Activated effector memory CD4-positive, alpha-beta T cell treated with anti-CD3 and anti-CD28 coated beads, Interleukin-2, amount 50 U/mL, for 16 hours (primary cell): ENCODE measurements at regions not wholly inside any gene's neighbourhood (a gene's known extent, or its start where the extent isn't known, plus 50 kb on each side); places are given as distances from the start of the nearest gene placed in this dataset.

Experiments
- DNase-seq: peaks from one replicate; pipeline ENCODE4 v3.0.0-alpha.2; 2020

GRCh38 chr6:134477991-134478635, 160.2 kb upstream of the SGK1 start:
- no peak for DNase-seq

GRCh38 chr6:134474955-134475354, 157.0 kb upstream of the SGK1 start:
- no peak for DNase-seq

- no peak for DNase-seq
These were observed 154.7 kb upstream of the SGK1 start for GRCh38 chr6:134472661-134473060.

GRCh38 chr6:134472046-134472445, 154.1 kb upstream of the SGK1 start:
- no peak for DNase-seq

GRCh38 chr6:134470457-134470975, 152.6 kb upstream of the SGK1 start:
- DNase-seq, result no peak

GRCh38 chr6:134469702-134470456, 152.0 kb upstream of the SGK1 start:
- no peak for DNase-seq

GRCh38 chr6:134468633-134469032, 150.7 kb upstream of the SGK1 start:
- DNase-seq, result no peak

- no peak for DNase-seq
These were observed 149.7 kb upstream of the SGK1 start for GRCh38 chr6:134467620-134468019.

GRCh38 chr6:134466771-134467525, 149.0 kb upstream of the SGK1 start:
- no peak for DNase-seq

- DNase-seq, result no peak
These were observed 146.9 kb upstream of the SGK1 start for GRCh38 chr6:134464690-134465411.

GRCh38 chr6:134458857-134459657, 141.1 kb upstream of the SGK1 start:
- no peak for DNase-seq

- no peak for DNase-seq
These were observed 140.0 kb upstream of the SGK1 start for GRCh38 chr6:134457941-134458340.

GRCh38 chr6:134456226-134456625, 138.3 kb upstream of the SGK1 start:
- no peak for DNase-seq

GRCh38 chr6:134455319-134455718, 137.4 kb upstream of the SGK1 start:
- no peak for DNase-seq

- no peak for DNase-seq
These were observed 136.9 kb upstream of the SGK1 start for GRCh38 chr6:134454794-134455193.

GRCh38 chr6:134453792-134454510, 136.0 kb upstream of the SGK1 start:
- DNase-seq, result no peak

- no peak for DNase-seq
These were observed 135.0 kb upstream of the SGK1 start for GRCh38 chr6:134452906-134453305.

- DNase-seq, result no peak
These were observed 133.6 kb upstream of the SGK1 start for GRCh38 chr6:134451529-134451928.

GRCh38 chr6:134449781-134450180, 131.9 kb upstream of the SGK1 start:
- no peak for DNase-seq

- DNase-seq, result no peak
These were observed 131.1 kb upstream of the SGK1 start for GRCh38 chr6:134449004-134449403.

GRCh38 chr6:134447883-134448387, 130.0 kb upstream of the SGK1 start:
- no peak for DNase-seq
